ENCODE measurements at regions not wholly inside any gene's neighbourhood (a gene's known extent, or its start where the extent isn't known, plus 50 kb on each side); places are given as distances from the start of the nearest gene placed in this dataset.

GRCh38 chr1:47631411-47631995, 193.7 kb downstream of the FOXD2 start (continued):
- TF ChIP-seq CHD7 (IDR thresholded peaks at IDR 0.05; ENCODE audit: insufficient replicate concordance, low read length), result no peak
- no peak for TF ChIP-seq HDAC2 (IDR thresholded peaks at IDR 0.05; ENCODE audit: borderline replicate concordance in 1 of 2, low read depth in 2 of 2, low read length in 2 of 2)
- TF ChIP-seq ASH2L (IDR thresholded peaks at IDR 0.05; ENCODE audit: low read length), result no peak
- no peak for TF ChIP-seq USF2 (IDR thresholded peaks at IDR 0.05; ENCODE audit: low read length)
- TF ChIP-seq RNF2 (IDR thresholded peaks at IDR 0.05; ENCODE audit: borderline replicate concordance, low read depth, low read length, missing control alignments, poor library complexity, severe bottlenecking), result no peak
- no peak for TF ChIP-seq ZNF274 (IDR thresholded peaks at IDR 0.05; ENCODE audit: borderline replicate concordance, extremely low read depth, low read length)
- TF ChIP-seq, protein P1, sequence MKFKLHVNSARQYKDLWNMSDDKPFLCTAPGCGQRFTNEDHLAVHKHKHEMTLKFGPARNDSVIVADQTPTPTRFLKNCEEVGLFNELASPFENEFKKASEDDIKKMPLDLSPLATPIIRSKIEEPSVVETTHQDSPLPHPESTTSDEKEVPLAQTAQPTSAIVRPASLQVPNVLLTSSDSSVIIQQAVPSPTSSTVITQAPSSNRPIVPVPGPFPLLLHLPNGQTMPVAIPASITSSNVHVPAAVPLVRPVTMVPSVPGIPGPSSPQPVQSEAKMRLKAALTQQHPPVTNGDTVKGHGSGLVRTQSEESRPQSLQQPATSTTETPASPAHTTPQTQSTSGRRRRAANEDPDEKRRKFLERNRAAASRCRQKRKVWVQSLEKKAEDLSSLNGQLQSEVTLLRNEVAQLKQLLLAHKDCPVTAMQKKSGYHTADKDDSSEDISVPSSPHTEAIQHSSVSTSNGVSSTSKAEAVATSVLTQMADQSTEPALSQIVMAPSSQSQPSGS (IDR thresholded peaks at IDR 0.05; ENCODE audit: low read length), result no peak

Measured in H1 (cell line).